ENCODE measurements at regions not wholly inside any gene's neighbourhood (a gene's known extent, or its start where the extent isn't known, plus 50 kb on each side); places are given as distances from the start of the nearest gene placed in this dataset.

DNA sequence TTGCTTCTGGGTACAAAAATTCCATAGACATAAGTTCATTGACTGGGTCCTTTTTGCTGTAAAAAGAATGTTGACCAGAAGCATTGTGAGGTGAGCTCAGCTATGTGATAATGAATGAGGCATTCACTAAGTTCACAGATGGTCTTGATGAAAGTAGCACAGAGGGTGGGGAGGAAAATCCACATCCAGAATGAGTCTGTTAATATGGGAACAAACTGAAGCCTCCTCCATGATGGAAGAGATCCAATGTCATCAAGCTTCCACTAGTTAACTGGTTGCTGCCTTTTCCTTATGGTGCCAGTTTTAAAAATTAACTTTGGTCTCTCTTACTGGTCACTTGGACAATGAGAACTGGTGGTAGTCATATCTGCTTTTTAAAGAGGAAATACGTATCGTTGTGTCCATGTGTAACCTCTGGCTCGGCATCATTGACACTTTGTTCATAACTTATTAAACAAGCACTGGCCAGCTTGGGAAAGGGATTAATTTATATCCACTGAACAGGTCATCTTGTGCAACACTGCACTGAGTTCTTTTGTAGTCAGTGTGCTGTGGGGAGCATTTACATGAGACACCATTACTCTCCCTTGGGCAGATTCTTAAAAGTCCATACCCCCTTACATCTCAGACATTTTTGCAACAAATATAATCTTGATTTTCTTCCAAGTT, 88.6 kb downstream of the ADAMTS1 start:
- Histone ChIP-seq H4K5ac (ENCODE audit: insufficient read length, low read depth, low read length) (no peak overlapping the region), H2BK15ac (ENCODE audit: low read length) (no peak overlapping the region), H3K9me3 (ENCODE audit: insufficient read depth in 2 of 2, low read depth in 1 of 2, low read length in 1 of 2) (no peaks in the 10 kb centered on the region), H3K4me2 (ENCODE audit: insufficient read depth in 1 of 2, low read depth in 2 of 2, low read length in 2 of 2) (no peak overlapping the region), H3K4ac (replicated peaks; ENCODE audit: insufficient read length, low read depth, low read length) (no peak overlapping the region), H3K4me3 (ENCODE audit: extremely low read depth in 1 of 4, insufficient read depth in 2 of 4, low read depth in 3 of 4, low read length in 4 of 4) (no peak overlapping the region), H3K56ac (replicated peaks; ENCODE audit: insufficient read length, low read depth, low read length) (no peak overlapping the region), H4K20me1 (replicated peaks in 1 of 2; ENCODE audit: control insufficient read depth in 1 of 2, insufficient read depth in 2 of 2, low read length in 2 of 2) (no peaks in the 10 kb centered on the region), H3K79me2 (ENCODE audit: control insufficient read depth in 1 of 2, insufficient read depth in 2 of 2, low read length in 2 of 2) (no peaks in the 10 kb centered on the region), H4K8ac (ENCODE audit: extremely low read depth, insufficient read depth, low read length) (no peak overlapping the region), H3K27me3 (replicated peaks in 1 of 4; ENCODE audit: control insufficient read depth in 3 of 4, extremely low read depth in 1 of 4, insufficient read depth in 3 of 4, low read length in 3 of 4) (no peaks in the 10 kb centered on the region), H2BK20ac (ENCODE audit: low read length) (no peak overlapping the region), H2AFZ (ENCODE audit: low read length) (no peak overlapping the region), H3K27ac (ENCODE audit: low read depth, low read length) (no peak overlapping the region), H3K9ac (replicated peaks in 1 of 4; ENCODE audit: extremely low read depth in 1 of 4, low read depth in 3 of 4, low read length in 3 of 4) (no peak overlapping the region), H3K23me2 (ENCODE audit: low read depth, low read length) (no peaks in the 10 kb centered on the region), H3K14ac (ENCODE audit: insufficient read length) (no peak overlapping the region), H2BK5ac (ENCODE audit: low read depth, low read length) (no peak overlapping the region), H2BK120ac (replicated peaks; ENCODE audit: low read depth, low read length) (no peak overlapping the region), H2AK5ac (ENCODE audit: low read depth, low read length) (no peak overlapping the region), H3K23ac (ENCODE audit: insufficient read length) (no peak overlapping the region), H3K18ac (ENCODE audit: extremely low read depth, low read length) (no peak overlapping the region), H3K79me1 (ENCODE audit: low read depth, low read length) (no peaks in the 10 kb centered on the region), H2BK12ac (ENCODE audit: low read depth, low read length) (no peak overlapping the region), H4K91ac (replicated peaks; ENCODE audit: insufficient read length, low read length) (no peak overlapping the region), H3K36me3 (ENCODE audit: control insufficient read depth in 2 of 4, insufficient read depth in 4 of 4, low read length in 3 of 4) (no peaks in the 10 kb centered on the region), H3K4me1 (replicated peaks in 1 of 4; ENCODE audit: control insufficient read depth in 3 of 4, insufficient read depth in 4 of 4, low read length in 3 of 4) (no peaks in the 10 kb centered on the region)
- CTCF ChIA-PET (ENCODE audit: partially characterized antibody), result interaction anchor here (0.7 kb wide), 1 partner anchor 12 kb away, joined by 3 read pairs; no protein-coding TSS in a partner anchor
- POLR2A ChIA-PET (ENCODE audit: partially characterized antibody), result no interaction called here
- FAIRE-seq, result no peak
- no peak for TF ChIP-seq PHF8 (conservative IDR thresholded peaks at IDR 0.05; ENCODE audit: low read depth, low read length)
- TF ChIP-seq TBP (IDR thresholded peaks at IDR 0.05; ENCODE audit: low read depth, low read length), result no peak
- no peak for TF ChIP-seq CBX8 (IDR thresholded peaks at IDR 0.05; ENCODE audit: borderline replicate concordance, low read depth, low read length)
- no peak for TF ChIP-seq NANOG (IDR thresholded peaks at IDR 0.05; ENCODE audit: insufficient read depth, low read depth, low read length, poor library complexity, severe bottlenecking)
- no peak for TF ChIP-seq TEAD4 (IDR thresholded peaks at IDR 0.05; ENCODE audit: low read depth, low read length)
- no peak for TF ChIP-seq SAP30 (IDR thresholded peaks at IDR 0.05; ENCODE audit: insufficient read depth, insufficient replicate concordance, low read length)
- TF ChIP-seq MAFK (IDR thresholded peaks at IDR 0.05; ENCODE audit: low read depth, low read length), result no peak
- no peak for TF ChIP-seq BACH1 (IDR thresholded peaks at IDR 0.05; ENCODE audit: low read length)
- no peak for TF ChIP-seq ATF3 (IDR thresholded peaks at IDR 0.05; ENCODE audit: insufficient read depth, low read depth, low read length)
- DNase-seq (ENCODE audit: low read depth in 1 of 2, low spot score in 2 of 2), result no peak
- WGBS, 2 experiments (ENCODE audit: extremely low coverage in 1 of 2, insufficient coverage in 1 of 2, insufficient read length in 1 of 2, insufficient replicate concordance in 2 of 2, low coverage in 1 of 2, low lambda C conversion rate in 2 of 2, missing lambda C conversion rate in 1 of 2), result 95% methylated on average over 3 of the region's 3 CpGs; no CpG with 5 or more reads in 1 of the 2 experiments

Data from H1 (cell line).